ENCODE measurements at regions not wholly inside any gene's neighbourhood (a gene's known extent, or its start where the extent isn't known, plus 50 kb on each side); places are given as distances from the start of the nearest gene placed in this dataset.

GRCh38 chr5:2569774-2570542 is 181.5 kb downstream of the IRX2 start:
- DNase-seq (ENCODE audit: low spot score): no peak

GRCh38 chr5:2569176-2569575 is 182.3 kb downstream of the IRX2 start:
- no peak for DNase-seq (ENCODE audit: low spot score)

- no peak for DNase-seq (ENCODE audit: low spot score)
Measured at GRCh38 chr5:2566284-2566683, 185.2 kb downstream of the IRX2 start.

- no peak for DNase-seq (ENCODE audit: low spot score)
Measured at GRCh38 chr5:2565147-2565546, 186.3 kb downstream of the IRX2 start.

GRCh38 chr5:2563046-2563445 is 188.4 kb downstream of the IRX2 start:
- DNase-seq (ENCODE audit: low spot score): no peak

- no peak for DNase-seq (ENCODE audit: low spot score)
Measured at GRCh38 chr5:2562036-2562435, 189.4 kb downstream of the IRX2 start.

- no peak for DNase-seq (ENCODE audit: low spot score)
Measured at GRCh38 chr5:2560435-2560834, 191.0 kb downstream of the IRX2 start.

GRCh38 chr5:2557435-2557834 is 194.0 kb downstream of the IRX2 start:
- DNase-seq (ENCODE audit: low spot score): no peak

GRCh38 chr5:2556375-2556966 is 195.0 kb downstream of the IRX2 start:
- no peak for DNase-seq (ENCODE audit: low spot score)

GRCh38 chr5:2553611-2554010 is 197.9 kb downstream of the IRX2 start:
- no peak for DNase-seq (ENCODE audit: low spot score)

- no peak for DNase-seq (ENCODE audit: low spot score)
Measured at GRCh38 chr5:2550509-2550908, 201.0 kb downstream of the IRX2 start.

GRCh38 chr5:2549900-2550299 is 201.6 kb downstream of the IRX2 start:
- no peak for DNase-seq (ENCODE audit: low spot score)

GRCh38 chr5:2549354-2549753 is 202.1 kb downstream of the IRX2 start:
- DNase-seq (ENCODE audit: low spot score): no peak

GRCh38 chr5:2546938-2547337 is 204.5 kb downstream of the IRX2 start:
- DNase-seq (ENCODE audit: low spot score): no peak

- DNase-seq (ENCODE audit: low spot score): no peak
Measured at GRCh38 chr5:2544003-2544402, 207.5 kb downstream of the IRX2 start.

- DNase-seq (ENCODE audit: low spot score): no peak
Measured at GRCh38 chr5:2542821-2543220, 208.7 kb downstream of the IRX2 start.

GRCh38 chr5:2542026-2542425 is 209.5 kb downstream of the IRX2 start:
- DNase-seq (ENCODE audit: low spot score): no peak

- DNase-seq (ENCODE audit: low spot score): no peak
Measured at GRCh38 chr5:2538169-2538568, 213.3 kb downstream of the IRX2 start.

GRCh38 chr5:2537378-2538145 is 213.9 kb downstream of the IRX2 start:
- no peak for DNase-seq (ENCODE audit: low spot score)

GRCh38 chr5:2536632-2537377 is 214.7 kb downstream of the IRX2 start:
- DNase-seq (ENCODE audit: low spot score): no peak

GRCh38 chr5:2534970-2535369 is 216.5 kb downstream of the IRX2 start:
- DNase-seq (ENCODE audit: low spot score): no peak

- DNase-seq (ENCODE audit: low spot score): no peak
Measured at GRCh38 chr5:2534251-2534650, 217.2 kb downstream of the IRX2 start.
